Activated CD4-positive, alpha-beta T cell treated with anti-CD3 and anti-CD28 coated beads, Interleukin-2, amount 50 U/mL, for 24 hours (primary cell): ENCODE measurements at regions not wholly inside any gene's neighbourhood (a gene's known extent, or its start where the extent isn't known, plus 50 kb on each side); places are given as distances from the start of the nearest gene placed in this dataset.

Source experiments
- DNase-seq, 2 donors: peaks; one replicate each; pipeline ENCODE4 v3.0.0-alpha.2; 2020; ENCODE audit warnings: low read depth in 1 of 2, low spot score in 1 of 2

- no peak for DNase-seq
These were observed 90.8 kb upstream of the TNFAIP3 start for GRCh38 chr6:137776256-137776655.

DNA sequence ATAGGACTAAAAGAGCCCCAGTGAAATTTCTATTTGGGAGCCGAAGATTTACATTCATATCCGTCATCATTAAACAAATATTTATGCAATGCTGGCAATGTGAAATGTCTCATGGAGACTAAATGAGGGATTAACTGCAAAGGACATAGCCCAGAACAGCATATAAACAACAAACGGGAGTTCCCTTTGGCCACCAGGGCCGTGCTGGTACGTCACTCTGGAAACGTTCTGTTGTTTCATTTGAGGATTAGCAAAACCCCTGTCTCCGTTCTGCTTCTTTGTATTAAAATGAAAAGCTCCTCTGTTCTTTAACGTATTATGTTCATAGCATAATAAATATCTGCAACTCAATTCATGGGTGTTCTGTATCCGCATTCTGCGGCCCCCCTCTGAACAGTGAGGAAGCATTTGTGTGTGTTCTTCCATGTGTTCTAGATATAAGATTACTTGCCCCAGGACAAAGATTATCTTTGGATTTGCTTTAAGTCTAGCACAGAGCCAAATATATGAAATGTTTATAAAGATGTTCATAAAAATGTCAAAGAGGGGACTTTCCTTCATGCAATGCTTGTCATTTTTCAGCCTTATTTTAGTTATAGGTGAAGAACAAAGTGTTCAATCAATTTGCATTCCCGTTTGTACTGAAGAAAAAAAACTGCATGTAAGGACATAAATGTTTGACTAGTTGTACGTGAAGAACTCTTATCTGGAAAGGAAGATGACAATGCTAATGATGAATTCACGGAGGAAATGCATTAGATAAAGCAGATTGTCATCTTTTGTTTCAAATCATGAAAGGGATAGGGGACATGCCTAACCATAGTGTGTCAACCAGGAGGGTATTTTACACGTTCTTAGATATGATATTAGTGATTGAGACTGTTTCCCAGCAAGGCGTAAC lies 90.0 kb upstream of the TNFAIP3 start:
- DNase-seq = no peak

- no peak for DNase-seq
These were observed 89.4 kb upstream of the TNFAIP3 start for GRCh38 chr6:137777687-137778075.

DNA sequence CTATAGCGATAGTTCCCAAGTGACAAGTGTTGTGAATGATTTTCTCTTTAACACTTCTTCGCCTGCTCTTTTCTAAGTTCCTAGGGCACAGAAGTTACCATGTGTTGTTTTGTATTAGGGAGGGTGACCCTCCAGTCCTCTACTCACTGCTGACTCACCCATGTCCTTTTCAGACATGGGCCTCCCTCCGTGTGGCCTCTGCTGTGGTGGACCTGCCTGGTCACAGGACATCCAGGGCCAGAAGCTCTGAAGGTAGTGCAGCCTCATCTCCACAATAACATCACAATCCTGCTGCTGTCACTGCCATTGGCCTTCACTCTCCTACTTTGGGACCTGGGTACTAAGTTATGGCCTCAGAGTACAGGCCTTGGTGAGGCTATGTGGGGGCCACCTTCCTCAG lies 87.1 kb upstream of the TNFAIP3 start:
- DNase-seq = no peak

DNA sequence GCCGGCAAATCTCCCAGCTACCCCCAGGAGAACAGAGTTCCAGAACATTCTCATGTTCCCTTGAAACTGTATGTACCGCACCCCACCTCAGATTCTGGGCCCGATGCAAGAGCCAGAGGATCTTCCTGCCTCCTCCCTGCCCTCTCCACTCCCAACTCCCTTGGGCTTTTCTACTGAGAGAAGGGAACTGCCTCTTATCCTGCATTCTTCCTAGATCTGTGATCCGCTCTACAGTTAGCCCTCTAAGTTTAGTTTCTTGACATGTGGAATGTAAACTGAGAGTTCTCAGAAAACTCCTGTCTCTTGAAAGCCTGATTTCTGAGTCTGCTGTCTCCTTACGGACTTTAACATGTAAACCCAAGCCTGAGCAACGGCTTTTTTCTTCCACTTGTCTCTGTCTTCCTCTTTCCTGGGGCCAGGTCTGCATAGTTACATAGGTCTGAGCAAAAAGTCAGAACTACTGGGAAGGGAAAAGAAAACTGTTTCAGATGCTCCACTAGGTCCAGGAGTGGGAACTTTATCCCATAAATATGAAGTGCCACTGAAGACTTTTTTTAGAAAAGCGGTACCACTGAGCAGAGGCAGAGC lies 86.5 kb upstream of the TNFAIP3 start:
- no peak for DNase-seq

DNA sequence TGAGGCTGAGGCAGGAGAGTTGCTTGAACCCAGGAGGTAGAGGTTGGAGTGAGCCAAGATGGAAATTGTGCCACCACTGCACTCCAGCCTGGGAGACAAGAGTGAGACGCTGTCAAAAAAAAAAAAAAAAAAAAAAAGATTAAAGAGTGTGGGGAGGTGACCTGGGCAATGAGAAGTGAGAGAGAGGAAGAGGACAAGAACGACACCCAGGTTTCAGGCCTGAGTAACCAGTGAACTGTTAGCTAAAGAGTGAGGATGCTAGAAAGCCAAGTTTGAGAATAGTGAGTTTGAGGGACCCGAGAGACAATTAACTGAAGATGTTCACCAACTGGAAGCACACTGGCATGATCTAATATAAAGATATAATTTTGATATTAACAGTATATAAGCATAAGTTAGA lies 85.4 kb upstream of the TNFAIP3 start:
- DNase-seq = no peak

DNA sequence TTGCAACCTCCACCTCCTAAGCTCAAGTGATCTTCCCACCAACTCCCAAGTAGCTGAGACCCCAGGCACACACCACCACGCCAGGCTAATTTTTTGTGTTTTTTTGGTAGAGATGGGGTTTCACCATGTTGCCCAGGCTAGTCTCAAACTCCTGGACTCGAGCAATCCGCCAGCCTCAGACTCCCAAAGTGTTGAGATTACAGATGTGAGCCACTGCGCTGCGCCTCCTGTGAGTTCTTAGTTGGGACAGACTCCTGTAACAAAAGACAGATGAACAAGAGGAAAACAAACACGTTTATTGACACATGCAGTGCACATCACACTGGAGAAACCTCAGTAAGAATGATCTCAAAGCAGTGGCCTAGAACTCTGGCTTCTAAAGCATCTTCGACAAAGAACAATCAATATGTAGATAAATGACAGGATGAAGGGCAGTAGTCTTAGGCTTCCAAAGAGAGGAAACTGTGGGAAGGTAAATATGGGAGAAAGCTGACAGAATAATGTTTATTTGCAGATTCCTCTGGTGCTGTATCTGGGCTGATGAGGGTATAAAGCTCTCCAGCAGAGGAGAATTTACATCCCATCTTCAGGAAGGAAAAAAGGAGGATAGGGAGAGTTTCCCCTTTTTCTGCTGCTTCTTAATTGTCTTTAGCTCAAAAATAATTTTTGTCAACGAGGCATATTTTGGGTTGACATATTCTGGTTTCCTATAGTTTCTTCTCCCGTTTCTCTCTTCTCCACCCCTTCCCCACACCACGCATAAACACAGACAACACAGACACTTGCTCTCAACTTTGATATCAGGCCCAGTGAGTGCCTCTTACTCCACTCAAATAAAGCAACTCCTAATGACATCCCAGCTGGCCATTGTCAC lies 84.7 kb upstream of the TNFAIP3 start:
- no peak for DNase-seq

- no peak for DNase-seq
These were observed 83.3 kb upstream of the TNFAIP3 start for GRCh38 chr6:137783710-137784109.

DNA sequence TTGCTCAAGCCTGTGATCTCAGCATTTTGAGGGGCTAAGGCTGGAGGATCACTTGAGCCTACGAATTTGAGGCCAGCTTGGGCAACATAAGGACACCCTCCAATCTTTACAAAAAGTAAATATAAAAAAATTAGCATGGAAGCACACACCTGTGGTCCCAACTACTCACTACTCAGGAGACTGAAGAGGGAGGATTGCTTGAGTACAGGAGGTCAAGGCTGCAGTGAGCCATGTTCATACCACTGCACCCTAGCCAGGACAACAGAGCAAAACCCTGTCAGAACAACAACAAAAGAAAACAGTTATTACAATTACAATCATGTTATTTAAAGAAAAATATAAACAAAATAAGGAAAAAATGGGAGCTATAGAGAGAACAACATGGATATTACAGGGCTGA lies 82.5 kb upstream of the TNFAIP3 start:
- DNase-seq = no peak

DNA sequence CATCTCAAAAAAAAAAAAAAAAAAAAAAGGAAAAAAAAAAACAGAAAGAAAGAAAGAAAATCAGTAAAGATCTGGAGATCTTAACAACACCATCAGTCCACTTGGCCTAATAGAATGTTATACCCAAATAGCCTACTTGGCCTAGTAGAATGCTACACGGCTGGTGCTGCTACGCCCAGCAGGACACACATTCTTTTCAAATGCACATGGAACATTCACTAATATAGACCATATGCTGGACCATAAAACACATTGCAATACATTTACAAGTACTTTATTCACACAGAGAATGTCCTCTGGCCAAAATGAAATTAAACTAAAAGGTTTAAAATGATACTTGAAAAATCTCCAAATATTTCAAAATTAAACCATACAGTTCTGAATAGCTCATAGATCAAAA lies 80.0 kb upstream of the TNFAIP3 start:
- no peak for DNase-seq

GRCh38 chr6:137788248-137788647 lies 78.8 kb upstream of the TNFAIP3 start:
- no peak for DNase-seq

- DNase-seq = no peak
These were observed 75.5 kb upstream of the TNFAIP3 start for GRCh38 chr6:137791281-137792159.

- DNase-seq = no peak
These were observed 74.7 kb upstream of the TNFAIP3 start for GRCh38 chr6:137792160-137793033.

DNA sequence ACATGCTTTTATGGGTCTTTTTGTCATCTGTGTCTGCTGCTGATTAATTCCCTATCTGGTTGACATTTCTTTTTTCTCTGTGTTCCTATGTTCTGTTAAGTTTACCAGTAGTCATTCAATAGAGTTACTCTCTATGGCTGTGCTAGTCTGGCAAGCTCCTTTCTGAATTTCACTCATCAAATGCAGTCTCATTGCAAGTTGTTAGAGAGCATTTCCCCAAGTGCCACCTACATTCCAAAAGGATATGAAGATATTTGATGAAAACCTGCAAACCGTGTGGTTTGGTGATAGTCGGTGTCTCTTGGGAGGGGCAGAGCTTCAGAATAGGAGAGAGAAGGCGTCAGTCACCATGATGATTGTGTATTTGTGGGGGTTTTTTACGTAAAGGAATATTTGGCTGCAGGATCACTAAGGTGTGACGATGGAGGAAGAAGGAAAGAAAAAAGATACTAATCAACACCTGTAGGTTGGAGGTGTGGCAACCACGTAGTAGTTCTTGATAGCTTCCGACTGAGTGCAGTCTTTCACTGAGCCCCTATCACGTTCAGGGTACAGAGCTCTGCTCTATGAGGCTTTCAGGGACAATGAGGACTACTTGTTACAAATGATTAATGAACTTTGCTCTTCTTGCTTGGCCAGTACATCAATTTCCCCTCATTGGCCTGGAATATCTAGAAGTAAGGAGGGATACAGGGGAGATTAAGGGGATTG lies 73.1 kb upstream of the TNFAIP3 start:
- DNase-seq = no peak

DNA sequence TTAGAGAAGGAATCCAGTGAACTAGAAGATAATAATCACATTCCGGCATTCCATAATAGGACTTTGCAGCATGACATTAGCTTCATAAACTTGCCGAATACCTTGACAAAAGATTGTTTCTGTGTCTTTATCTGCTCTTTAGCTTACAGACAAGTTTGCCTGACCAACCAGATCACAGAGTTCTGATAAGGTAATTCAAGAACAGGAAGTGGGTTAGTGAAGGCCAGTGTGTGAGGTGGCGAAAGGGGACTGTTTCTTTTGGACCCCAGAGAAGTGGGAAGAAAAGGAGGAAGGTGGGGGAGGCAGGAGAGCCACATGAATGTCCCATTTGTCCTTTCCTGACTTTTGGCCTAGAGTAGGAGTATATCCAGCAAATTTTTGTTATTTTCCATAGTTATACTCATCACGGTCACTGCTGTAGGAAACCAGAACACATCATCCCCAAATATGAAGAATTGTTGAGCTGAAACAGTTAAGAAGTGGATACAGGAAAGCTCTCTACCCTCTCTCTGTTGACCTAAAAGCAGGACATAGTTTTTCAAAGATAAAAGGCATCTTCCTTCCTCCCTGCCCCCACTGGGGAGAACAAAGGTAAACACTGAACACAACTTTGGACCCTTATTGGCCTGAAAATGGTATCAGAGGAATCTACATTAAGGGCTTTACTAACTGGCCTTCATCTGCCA lies 72.4 kb upstream of the TNFAIP3 start:
- no peak for DNase-seq

DNA sequence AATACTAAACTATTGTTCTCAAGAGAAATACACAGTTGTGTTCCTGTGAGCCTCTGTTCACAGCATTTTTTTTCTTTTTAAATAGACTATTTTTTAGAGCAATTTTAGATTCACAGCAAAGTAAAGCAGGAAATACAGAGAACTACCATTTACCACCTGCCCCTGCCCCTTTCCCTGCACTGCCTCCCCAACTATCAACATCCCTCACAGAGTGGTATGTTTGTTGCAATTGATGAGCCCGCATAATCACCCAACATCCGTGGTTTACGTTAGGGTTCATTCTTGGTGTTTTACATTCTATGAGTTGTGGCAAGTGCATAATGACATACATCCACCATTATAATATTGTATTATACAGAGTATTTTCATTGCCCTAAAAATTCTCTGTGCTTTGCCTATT lies 71.6 kb upstream of the TNFAIP3 start:
- DNase-seq = no peak

DNA sequence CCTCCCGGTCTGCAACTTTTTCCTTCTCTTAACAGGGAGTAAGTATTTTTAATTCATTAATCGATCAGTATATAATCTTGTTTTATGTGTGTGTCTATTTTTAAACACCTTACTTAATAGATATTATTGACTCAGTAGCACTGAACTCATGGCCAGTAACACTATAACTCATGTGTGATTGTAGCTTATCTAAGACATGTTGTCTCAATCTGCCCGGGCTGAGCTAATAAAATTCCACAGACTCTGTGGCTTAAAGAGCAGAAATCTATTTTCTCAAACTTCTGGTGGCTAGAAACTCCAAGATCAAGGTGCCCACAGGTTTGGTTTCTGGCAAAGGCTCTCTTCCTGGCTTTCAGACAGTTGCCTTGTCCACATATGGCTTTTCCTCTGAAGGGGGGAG lies 68.8 kb upstream of the TNFAIP3 start:
- no peak for DNase-seq

GRCh38 chr6:137798846-137799245 lies 68.2 kb upstream of the TNFAIP3 start:
- DNase-seq = no peak
